GM12801 (cell line): ENCODE measurements at regions not wholly inside any gene's neighbourhood (a gene's known extent, or its start where the extent isn't known, plus 50 kb on each side); places are given as distances from the start of the nearest gene placed in this dataset.

ENCODE experiments used
- CTCF ChIP-seq: IDR thresholded peaks from one replicate; pipeline ENCODE4 v1.5.1; 2011; ENCODE audit warnings: control low read depth; ENCODE audit not compliant: insufficient read length; ENCODE audit errors: extremely low read depth

- no peak for TF ChIP-seq CTCF
Measured at GRCh38 chr5:168176941-168177340, 114.5 kb upstream of the WWC1 start.

- TF ChIP-seq CTCF: no peak
Measured at GRCh38 chr5:168177831-168178450, 113.5 kb upstream of the WWC1 start.

- TF ChIP-seq CTCF: no peak
Measured at GRCh38 chr5:168179192-168179593, 112.3 kb upstream of the WWC1 start.

GRCh38 chr5:168182269-168182668 lies 109.2 kb upstream of the WWC1 start:
- TF ChIP-seq CTCF: no peak

GRCh38 chr5:168184103-168184502 lies 107.3 kb upstream of the WWC1 start:
- no peak for TF ChIP-seq CTCF

GRCh38 chr5:168186289-168187074 lies 105.0 kb upstream of the WWC1 start:
- TF ChIP-seq CTCF: no peak

- no peak for TF ChIP-seq CTCF
Measured at GRCh38 chr5:168187614-168188013, 103.8 kb upstream of the WWC1 start.
